GM18505 (cell line): ENCODE measurements at regions not wholly inside any gene's neighbourhood (a gene's known extent, or its start where the extent isn't known, plus 50 kb on each side); places are given as distances from the start of the nearest gene placed in this dataset.
"Not testable (repeated sequence)": the region's sequence is repeated elsewhere in the genome, so short reads cannot be mapped to it uniquely, and the experiment has no call there.

ENCODE experiments used
- ATAC-seq: cut with Tn5 transposase; IDR thresholded peaks from one replicate; pipeline ENCODE4 v1.9.1; 2021; ENCODE audit not compliant: unreplicated experiment

DNA sequence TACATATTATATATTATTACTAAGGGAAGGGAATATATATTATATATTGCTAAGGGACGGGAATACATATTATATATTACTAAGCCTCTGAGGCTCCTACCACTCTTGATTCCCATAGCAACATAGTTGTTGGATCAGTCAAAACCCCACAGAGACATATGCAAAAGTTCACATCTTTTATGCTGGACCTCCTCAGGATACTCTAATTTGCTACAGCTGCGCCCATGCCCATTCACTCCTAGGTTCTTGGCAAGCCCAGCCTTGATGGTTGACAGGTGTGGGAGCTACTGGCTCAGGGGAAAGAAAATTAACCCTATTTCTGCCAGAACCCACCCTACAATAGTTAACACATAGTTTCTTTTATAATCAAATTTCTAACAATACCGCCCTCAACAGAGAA lies 752.2 kb downstream of the TTLL7 start:
- not testable (repeated sequence) for ATAC-seq

DNA sequence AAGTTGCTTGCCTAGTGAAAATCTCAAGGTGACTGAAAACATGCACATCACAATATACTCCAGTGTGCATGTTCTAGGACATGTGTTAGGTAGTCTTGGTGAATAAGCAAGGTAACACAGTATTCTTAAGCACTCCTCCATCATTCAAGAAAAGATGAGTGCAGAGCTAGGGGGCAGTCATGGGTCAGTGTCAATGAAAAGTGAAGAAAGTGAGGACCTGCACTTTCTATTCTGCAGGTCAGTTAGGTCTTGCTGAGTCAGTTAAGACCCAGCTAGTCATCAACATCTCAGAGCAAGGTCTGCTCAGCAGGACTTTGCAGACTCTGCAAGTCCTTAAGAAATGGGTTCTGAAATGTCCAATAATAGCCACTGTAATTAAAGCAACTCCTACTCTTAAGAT lies 754.1 kb downstream of the TTLL7 start:
- not testable (repeated sequence) for ATAC-seq

DNA sequence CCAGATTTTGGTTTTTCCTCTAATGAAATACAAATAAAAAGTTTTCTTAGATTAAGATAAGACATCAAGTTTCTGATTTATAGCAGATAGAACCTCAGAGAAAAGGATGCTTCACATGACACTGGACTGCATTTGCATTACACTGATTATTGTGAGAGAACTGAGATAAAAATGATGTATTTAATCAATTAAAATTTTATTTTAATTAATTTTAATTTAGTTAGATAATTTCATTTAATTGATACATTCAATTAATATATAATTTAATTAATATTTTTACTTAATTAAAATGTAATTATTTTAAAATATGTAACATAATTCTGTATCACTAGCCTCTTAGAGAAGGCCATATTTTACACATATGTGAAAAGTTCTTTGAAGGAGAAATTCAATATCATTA lies 759.4 kb downstream of the TTLL7 start:
- not testable (repeated sequence) for ATAC-seq

DNA sequence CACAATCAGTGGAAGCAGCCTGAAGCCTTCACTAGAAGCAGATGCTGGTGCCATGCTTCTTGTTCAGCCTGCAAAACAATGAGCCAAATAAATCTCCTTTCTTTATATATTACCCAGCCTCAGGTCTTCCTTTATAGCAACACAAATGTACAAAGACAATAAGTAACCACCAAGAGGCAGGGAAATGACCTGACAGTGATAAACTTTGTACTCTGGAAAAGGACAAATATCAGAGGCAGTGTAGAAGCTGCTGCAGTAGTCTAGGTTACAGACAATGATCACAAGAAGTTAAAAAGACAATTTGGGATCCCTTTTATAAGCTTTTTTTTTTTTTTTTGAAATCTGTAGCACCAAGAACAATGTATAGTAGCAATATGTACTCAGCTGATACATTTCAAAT lies 760.3 kb downstream of the TTLL7 start:
- ATAC-seq: not testable (repeated sequence)

DNA sequence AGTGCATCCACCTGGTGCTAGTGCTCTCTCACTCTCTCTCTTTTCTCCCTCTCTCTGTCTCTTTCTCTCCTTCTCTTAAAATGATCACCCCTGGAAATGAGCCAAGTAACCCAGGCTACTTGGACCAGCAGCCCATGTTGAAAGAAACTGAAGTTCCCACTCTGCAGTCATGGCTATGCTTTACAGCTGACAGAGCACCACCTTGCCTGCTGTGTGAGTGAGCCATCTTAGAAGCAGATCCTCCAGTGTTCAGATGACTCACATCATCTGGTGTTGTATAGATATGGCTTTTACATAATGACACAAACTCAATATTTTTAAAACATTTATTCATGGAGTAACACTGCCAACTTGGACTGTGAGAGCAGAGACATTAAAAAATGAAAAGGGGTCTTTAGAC lies 779.1 kb downstream of the TTLL7 start:
- ATAC-seq: not testable (repeated sequence)

DNA sequence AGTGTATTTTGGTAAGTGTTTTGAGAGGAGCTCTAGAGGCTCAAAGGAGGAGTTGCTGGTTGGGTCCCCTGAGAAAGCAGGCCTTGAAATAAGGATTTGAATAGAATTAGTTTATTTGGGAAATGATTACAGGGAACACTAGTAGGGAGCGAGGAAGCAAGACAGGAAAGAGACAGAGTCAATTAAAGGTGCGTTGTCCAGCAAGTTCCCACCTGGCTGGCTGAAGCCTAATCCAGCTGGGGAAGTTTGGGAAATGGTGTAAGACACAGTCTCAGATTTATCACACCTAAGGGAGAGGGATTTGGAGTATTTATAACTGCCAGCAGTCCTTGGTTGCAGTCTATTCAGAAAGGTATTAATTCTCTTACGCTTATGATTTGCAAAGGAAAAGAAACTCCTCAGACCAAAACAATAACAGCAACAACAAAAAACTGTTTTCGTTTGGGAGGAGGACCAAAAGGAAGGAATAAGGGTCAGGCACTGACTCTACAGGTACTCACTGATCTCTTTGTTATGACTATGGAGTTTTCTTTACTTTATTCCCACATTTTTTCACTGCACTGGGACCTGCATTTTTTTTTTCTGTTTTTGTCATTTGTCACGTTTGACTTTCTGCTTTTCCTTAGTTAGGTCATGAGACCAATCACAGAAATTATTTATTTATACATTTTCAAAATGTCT lies 780.8 kb downstream of the TTLL7 start:
- not testable (repeated sequence) for ATAC-seq

DNA sequence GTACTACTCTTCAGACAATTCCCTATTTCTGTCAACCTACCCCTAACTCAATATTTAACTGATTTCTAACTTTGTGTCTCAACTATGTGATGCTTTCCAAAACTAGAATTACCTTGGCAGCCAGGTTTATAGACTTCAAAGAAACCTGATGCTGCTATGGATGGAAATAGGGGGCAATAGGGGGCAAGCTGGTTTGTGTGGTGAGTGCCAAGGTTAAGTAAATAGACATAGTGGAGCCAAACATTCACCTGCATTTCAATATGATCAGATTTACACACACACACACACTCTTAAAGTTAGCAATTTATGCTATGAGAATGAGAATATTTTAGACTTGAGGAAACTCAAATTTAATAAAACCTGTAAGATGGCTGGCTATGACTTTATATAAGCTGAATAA lies 784.6 kb downstream of the TTLL7 start:
- ATAC-seq: not testable (repeated sequence)

DNA sequence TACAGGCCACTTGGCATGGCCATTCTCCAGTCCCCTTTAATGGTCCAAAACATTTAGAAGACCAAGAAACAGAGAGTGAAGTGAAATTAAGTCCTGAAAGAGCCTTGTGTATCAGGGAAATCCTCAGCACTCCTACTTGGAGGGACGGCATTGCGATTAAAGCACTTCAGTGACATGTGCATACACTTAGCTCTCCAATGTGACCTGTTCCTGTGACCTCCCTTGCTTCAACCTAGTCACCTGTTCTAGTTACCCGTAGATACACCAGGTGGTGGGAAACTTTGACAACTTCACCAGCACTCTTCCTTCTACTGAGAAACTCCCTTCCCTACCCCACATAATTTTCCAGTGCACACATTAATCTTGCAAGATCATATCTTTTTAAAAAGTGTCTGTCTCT lies 785.3 kb downstream of the TTLL7 start:
- not testable (repeated sequence) for ATAC-seq

DNA sequence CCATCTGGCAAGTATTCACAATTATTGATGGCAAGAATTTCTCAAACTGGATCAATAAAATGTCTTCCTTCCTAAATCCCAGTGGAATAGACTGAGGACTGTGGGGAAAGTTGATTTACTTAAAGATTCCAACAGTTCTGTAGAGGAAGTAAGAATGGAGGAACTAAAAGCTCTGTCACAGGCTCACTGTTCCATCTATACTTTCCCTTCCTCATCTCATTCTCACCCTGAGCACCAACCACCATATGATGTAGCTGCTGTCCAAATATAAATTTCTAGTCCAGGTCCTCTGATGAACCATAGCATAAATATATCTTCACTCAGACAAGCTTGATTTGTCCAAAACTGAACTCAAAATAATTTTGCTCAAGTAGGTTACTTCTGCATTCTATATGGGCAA lies 786.9 kb downstream of the TTLL7 start:
- ATAC-seq: not testable (repeated sequence)

DNA sequence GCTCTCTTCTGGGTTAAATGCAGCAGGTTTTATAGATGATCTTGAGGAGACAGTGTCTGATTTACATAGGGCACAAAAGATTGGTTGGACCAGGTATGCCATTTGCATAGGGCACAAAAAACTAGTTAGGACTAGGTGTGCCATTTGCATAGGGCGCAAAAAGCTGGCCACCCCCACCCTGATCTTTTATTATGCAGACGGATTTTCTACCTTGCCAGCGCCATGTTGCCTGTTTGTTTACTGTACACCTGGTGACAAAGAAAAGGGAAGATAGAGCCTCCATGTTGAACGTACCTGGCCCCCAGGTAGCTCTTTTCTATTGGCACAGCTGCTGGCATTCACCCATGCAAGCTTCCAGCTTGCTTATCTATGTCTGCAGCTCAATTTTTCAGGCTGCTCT lies 790.4 kb downstream of the TTLL7 start:
- ATAC-seq: not testable (repeated sequence)

DNA sequence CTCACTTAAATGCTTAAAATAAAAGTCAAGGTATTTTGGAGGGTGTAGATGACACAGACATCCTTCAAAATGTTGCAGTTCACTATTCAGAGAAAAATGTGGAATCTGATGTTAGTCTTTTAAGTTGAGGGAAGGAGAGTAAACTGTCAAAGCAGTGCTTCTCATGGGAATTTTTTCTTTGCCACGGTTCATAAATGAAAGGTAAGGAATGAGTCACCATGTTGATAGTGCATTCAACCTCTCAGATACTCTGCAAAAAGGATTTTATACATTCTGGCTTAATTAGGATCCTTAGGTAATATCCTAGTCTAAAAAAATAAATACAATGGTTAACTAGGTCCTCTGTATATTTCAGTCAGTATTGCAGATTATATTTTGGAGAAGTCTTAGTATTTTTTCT lies 804.3 kb downstream of the TTLL7 start:
- ATAC-seq: not testable (repeated sequence)

DNA sequence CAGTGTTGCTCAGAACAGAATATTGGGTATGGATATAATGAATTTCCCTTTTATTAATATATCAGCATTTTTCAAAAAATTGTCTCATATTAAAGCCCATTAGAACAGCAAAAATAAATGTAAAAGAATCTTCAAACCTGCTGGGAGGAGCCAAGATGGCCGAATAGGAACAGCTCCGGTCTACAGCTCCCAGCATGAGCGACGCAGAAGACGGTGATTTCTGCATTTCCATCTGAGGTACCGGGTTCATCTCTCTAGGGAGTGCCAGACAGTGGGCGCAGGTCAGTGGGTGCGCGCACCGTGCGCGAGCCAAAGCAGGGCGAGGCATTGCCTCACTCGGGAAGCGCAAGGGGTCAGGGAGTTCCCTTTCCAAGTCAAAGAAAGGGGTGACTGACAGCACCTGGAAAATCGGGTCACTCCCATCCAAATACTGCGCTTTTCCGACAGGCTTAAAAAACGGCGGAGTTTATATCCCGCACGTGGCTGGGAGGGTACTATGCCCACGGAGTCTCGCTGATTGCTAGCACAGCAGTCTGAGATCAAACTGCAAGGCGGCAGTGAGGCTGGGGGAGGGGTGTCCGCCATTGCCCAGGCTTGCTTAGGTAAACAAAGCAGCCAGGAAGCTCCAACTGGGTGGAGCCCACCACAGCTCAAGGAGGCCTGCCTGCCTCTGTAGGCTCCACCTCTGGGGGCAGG lies 816.8 kb downstream of the TTLL7 start:
- not testable (repeated sequence) for ATAC-seq

DNA sequence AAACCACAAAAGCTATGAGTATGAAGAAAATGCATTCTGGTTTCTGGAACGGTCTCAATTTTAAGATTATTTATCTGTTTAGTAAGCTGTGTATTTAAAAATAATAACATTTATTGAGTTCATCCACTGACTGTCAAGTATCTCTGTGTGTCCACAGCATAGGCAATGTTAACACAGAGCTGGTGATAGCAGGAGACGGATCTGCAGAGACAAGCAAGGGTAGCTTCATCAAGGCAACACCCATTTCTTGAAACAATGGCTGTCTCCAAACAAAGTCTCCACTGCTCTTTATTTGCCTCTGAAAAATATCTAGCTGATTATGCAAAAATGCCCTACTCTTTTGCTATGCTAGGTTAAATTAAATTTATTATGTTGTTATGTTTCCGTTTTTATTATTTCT lies 818.3 kb downstream of the TTLL7 start:
- not testable (repeated sequence) for ATAC-seq

DNA sequence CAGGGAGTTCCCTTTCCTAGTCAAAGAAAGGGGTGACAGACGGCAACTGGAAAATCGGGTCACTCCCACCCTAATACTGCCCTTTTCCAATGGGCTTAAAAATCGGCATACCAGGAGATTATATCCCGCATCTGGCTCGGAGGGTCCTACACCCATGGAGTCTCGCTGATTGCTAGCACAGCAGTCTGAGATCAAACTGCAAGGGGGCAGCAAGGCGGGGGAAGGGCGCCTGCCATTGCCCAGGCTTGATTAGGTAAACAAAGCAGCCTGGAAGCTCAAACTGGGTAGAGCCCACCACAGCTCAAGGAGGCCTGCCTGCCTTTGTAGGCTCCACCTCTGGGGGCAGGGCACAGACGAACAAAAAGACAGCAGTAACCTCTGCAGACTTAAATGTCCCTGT lies 831.3 kb downstream of the TTLL7 start:
- not testable (repeated sequence) for ATAC-seq

DNA sequence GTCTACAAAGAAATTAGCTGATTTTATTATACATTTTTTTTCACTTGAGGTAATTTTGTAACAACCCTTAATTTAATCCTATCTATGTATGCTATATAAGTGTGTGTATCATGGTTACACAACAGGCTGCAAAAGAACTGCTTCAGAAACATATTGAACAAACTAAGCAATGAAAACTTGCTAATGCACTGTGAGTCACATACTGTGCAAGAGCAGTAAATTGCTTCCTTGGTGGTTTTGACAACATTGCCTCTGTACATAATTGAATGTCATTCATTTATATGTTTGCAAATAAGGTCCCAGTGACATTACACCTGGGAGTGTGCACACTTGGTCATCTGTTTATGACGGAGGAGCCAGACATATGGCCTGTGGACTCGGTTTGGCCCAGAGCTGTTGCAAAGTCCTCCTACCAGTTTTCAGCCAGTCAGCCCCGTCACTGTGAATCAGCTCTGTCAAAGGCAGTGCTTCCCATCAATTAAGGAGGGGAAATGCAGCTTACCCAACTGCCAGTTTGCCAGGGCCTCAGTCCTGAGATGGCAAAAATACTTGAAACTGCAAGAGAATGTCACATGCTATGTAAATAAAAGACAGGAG lies 835.0 kb downstream of the TTLL7 start:
- not testable (repeated sequence) for ATAC-seq

DNA sequence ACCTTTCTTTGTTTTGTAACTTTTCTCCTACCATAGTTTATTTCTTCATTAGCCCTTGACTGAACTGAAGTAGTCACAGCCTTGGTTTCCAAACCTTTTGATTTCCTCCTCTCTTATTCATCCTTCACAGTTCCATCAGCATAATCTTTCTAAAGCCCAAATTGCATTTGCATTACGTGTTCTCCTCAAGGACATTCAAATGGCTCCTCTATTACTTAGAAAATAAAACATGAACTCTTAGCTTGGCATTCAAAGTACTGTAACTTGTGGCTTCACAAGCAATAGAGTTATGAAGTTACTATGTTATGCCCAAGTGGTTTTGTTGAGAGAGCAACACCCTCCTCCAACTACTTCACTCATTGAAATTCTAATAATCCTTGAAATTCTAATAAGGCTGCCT lies 840.0 kb downstream of the TTLL7 start:
- ATAC-seq: not testable (repeated sequence)

DNA sequence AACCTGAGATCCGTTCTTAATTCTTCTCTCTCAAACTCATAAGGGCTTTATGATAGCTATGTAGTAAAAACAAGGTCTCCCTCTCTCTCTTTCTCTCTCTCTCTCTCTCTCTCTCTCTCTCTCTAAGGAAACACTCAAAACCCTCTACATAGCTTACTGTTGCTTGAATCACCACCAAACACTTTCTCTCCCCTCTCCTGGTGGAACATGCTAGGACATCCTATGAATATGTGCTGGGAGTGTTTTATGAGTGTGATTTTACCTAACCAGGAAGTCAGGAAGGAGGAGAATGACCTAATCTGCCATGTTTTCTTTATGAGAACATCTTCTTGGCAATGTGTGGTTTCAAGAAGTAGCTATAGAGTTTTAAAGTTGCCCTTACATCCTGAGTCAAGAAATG lies 844.6 kb downstream of the TTLL7 start:
- ATAC-seq: not testable (repeated sequence)

DNA sequence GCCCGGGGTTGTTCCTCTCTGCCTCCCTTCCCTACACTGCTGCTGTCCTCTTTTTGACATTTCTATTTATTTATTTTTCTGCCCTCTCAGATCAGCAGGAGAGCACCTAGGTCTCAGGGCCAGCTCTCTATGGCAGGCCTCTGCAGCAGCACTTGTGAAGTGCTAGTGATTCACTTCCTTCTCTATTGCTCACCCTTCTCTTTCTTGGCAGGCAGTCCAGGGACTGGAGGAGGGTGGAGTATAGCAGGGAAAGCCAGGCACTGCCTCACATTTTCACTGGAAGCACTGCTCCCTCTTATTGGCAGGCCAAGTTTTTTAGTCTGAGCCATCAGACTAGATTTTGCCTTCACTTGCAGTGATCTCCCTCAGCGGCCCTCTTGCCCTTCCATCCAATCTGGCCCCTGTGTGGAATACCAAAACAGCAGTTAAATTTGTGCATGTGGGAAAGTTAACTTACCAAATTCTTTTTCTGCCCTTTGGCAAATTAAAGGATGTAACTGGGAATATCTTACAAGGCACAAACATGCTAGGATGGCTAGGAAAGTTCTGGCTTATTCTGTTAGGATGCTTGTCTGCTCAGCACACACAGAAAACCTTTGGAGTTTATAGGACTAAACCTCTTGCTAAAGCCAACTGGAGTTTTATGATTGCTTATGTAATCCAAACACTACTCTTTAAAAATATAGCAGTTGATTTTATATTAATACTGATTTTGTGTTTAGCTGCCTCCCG lies 847.6 kb downstream of the TTLL7 start:
- not testable (repeated sequence) for ATAC-seq

DNA sequence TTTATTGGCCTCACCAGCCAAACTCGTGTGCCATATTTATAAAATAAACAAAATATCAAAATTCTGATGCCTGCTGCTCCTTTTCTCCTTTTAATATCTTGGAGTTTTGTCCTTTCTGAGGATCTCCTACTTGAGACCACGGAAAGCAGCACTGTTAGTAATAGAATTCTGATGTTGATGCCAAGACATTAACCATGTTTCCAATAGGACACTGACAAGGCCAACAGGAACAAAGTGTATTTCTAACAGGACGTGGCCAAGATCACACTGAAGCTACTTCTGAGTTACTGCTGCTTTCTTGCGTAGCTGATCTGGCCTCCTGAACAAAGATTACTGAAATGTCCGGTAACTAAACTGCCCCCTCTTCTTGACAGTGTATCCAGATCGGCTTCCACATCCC lies 848.5 kb downstream of the TTLL7 start:
- not testable (repeated sequence) for ATAC-seq

DNA sequence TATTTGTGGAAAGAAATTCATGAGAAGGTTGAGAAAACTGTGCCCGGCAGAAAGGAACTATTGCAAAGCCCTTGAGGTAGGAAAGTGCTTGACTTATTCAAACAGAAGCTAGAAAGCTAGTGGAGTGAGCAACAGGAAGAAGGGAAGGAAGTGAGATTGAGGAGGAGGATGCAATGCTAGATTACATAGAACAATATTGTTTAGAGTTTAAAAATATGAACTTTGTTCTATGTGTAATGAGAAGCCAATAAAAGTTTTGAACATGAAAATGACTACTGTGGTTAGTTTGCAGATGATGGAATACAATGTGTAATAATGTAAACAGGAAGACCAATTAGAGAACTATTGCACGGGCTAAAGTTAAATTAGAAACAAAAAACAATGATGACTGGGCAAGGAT lies 853.1 kb downstream of the TTLL7 start:
- not testable (repeated sequence) for ATAC-seq

DNA sequence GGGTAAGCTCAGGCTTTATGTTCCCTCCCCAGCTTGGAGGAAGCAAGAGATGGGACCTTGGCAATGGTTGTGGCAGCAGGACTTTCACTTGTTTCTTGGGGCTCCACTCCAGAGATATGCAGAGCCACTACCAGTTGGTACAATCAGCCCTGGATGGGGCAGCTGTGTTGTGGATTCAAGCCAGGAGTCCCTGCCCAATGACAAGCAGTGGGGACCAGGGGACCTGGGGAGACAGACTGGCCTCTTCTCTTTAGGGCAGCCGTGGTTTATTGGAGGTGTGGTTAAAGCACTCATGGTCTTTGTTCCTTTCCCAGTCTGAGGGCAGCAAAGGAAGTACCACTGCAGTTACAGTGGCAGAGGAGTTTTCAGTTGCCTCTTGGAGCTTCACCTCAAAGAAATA lies 856.1 kb downstream of the TTLL7 start:
- ATAC-seq: not testable (repeated sequence)
